ENCODE measurements at regions not wholly inside any gene's neighbourhood (a gene's known extent, or its start where the extent isn't known, plus 50 kb on each side); places are given as distances from the start of the nearest gene placed in this dataset.

- TF ChIP-seq CTCF (IDR thresholded peaks at IDR 0.05; ENCODE audit: low read length) (peak; percentile 31; the same call in 1 of the 2 replicates), EZH2 (IDR thresholded peaks at IDR 0.05; ENCODE audit: borderline replicate concordance, low read length) (no peak)
Observed at GRCh38 chr7:51645702-51646298, 329.2 kb upstream of the COBL start.

Measured in OCI-LY1 (cell line).